CD4-positive, alpha-beta T cell treated with Interleukin-15 for 1 hour (primary cell): ENCODE measurements at regions not wholly inside any gene's neighbourhood (a gene's known extent, or its start where the extent isn't known, plus 50 kb on each side); places are given as distances from the start of the nearest gene placed in this dataset.

Experiments
- DNase-seq: peaks from one replicate; pipeline ENCODE4 v3.0.0-alpha.2; 2020

DNA sequence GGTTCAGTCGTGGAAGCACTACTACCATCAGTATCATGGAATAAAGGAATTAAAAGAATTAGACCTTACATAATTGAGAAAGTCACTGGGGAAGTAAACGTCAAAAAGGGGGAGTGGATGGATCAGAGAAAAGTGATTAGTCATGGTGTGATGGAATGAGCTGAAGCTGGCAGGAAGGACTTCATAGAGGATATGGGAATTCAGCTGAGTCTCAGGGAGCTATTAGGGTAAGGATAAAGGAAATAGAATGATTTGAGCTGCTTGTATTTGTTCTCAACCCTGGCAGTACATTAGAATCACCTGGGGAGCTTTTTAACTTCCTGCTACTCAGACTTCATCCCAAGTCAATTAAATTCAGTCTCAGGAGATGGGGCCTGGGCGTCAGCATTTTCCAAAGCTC, 53.4 kb upstream of the SETBP1 start:
- DNase-seq, result no peak

DNA sequence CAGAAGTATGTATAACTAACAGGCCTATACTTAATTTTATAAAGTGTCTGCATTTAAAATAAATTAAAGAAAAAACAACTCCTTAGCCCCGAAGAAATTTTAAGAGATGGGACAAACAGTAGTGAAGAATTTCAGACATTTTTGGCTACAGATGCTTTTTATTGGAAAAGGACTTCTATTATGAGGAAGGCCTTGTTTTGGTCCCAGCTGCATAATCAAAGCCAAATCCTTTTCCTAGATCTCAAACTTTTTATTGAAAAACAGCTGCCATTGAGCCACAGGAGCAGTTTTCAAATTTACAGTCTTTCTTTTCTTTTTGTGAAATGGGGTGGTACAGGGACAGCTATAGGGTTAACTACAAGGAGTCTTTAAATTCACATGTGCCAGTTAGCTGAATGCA, 51.3 kb upstream of the SETBP1 start:
- DNase-seq, result no peak

DNA sequence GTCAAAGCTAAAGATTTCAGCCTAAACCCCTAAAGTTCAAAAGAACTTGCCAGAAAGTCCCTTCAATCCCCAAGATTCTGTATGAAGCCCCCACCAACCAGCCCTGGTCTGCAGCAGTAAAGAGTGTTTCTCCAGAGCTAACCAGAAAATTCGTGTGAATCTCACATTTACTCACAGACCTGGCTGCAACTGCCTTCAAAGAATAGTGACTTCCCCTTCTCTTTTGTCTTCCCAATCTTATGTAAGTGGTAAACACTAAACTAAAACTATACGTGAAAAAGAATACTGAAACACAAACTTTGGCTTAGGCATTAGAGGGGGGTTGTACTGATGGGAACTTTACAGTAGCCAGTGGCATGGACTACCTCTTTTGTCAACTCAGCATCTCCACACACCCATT, 50.6 kb upstream of the SETBP1 start:
- no peak for DNase-seq
